OCI-LY7 (cell line): ENCODE measurements at regions not wholly inside any gene's neighbourhood (a gene's known extent, or its start where the extent isn't known, plus 50 kb on each side); places are given as distances from the start of the nearest gene placed in this dataset.

ENCODE experiments used
- BruUV-seq: library from RNA; stranded (reverse); fragments of 400-500 nt; replicated peaks from 2 replicates; lab custom pipeline; 2021; lab: Mats Ljungman, UMichigan
- CTCF ChIA-PET: fragments of 300-600 bp; sonication (Branson Sonifier 250); formaldehyde crosslinking; loops from one replicate; lab custom pipeline; 2022; ENCODE audit warnings: antibody characterized with exemption; ENCODE audit not compliant: unreplicated experiment; lab: Charles Lee
- POLR2A ChIA-PET: fragments of 300-600 bp; sonication (Branson Sonifier 250); formaldehyde crosslinking; loops from one replicate; lab custom pipeline; 2022; ENCODE audit warnings: antibody characterized with exemption; lab: Charles Lee
- DNase-seq: peaks from one replicate; pipeline ENCODE4 v3.0.0-alpha.2; 2015; ENCODE audit warnings: low spot score
- H2AFZ ChIP-seq: fragments of 200-600 bp; sonication (generic), shearing (Covaris generic); 2 replicates; pipeline ENCODE4 v1.6.1; 2014; ENCODE audit warnings: mild to moderate bottlenecking, antibody characterized with exemption, low read length, moderate library complexity
- H3K27ac ChIP-seq: fragments of 200-600 bp; sonication (generic); 2 replicates; pipeline ENCODE4 v1.5.1; 2014; ENCODE audit warnings: mixed run types, low read depth, mild to moderate bottlenecking, moderate library complexity, low read length, inconsistent platforms; ENCODE audit not compliant: poor library complexity, severe bottlenecking
- H3K36me3 ChIP-seq: fragments of 200-600 bp; sonication (generic); 2 replicates; pipeline ENCODE4 v1.6.1; 2014; ENCODE audit warnings: mild to moderate bottlenecking, antibody characterized with exemption, low read length, moderate library complexity, mixed read lengths; ENCODE audit not compliant: insufficient read depth
- H3K4me1 ChIP-seq: fragments of 200-600 bp; sonication (generic); 2 replicates; pipeline ENCODE4 v1.5.1; 2014; ENCODE audit warnings: mild to moderate bottlenecking, low read length; ENCODE audit not compliant: insufficient read depth, poor library complexity, severe bottlenecking
- H3K4me2 ChIP-seq: fragments of 200-600 bp; sonication (generic); 2 replicates; pipeline ENCODE4 v1.6.1; 2014; ENCODE audit warnings: mild to moderate bottlenecking, low read length
- H3K4me3 ChIP-seq: fragments of 200-600 bp; sonication (generic); 2 replicates; pipeline ENCODE4 v1.5.1; 2014; ENCODE audit warnings: mild to moderate bottlenecking, low read depth, low read length; ENCODE audit not compliant: poor library complexity, severe bottlenecking
- H3K79me2 ChIP-seq: fragments of 200-600 bp; sonication (generic); 2 replicates; pipeline ENCODE4 v1.6.1; 2016; ENCODE audit warnings: low read depth, mild to moderate bottlenecking, low read length, moderate library complexity, mixed read lengths; ENCODE audit not compliant: insufficient read depth
- H3K9me2 ChIP-seq: fragments of 200-600 bp; sonication (generic); 2 replicates; pipeline ENCODE4 v1.6.1; 2016; ENCODE audit warnings: mild to moderate bottlenecking, low read length, mixed read lengths; ENCODE audit not compliant: insufficient read depth
- H3K9me3 ChIP-seq: fragments of 200-600 bp; sonication (generic); 2 replicates; pipeline ENCODE4 v1.6.1; 2014; ENCODE audit warnings: mild to moderate bottlenecking, mixed run types, low read length, mixed read lengths
- H4K20me1 ChIP-seq: fragments of 200-600 bp; sonication (generic); 2 replicates; pipeline ENCODE4 v1.6.1; 2014; ENCODE audit warnings: mild to moderate bottlenecking, antibody characterized with exemption, low read length, moderate library complexity, mixed read lengths; ENCODE audit not compliant: insufficient read depth
- EZH2phosphoT487 ChIP-seq: fragments of 200-600 bp; sonication (generic); IDR thresholded peaks from 2 replicates; pipeline ENCODE4 v1.6.1; 2018; ENCODE audit warnings: low read depth, borderline replicate concordance, mild to moderate bottlenecking, mixed run types, antibody characterized with exemption, low read length, moderate library complexity, mixed read lengths
- intact Hi-C: fragments of 100-400 bp; cut with micrococcal nuclease; formaldehyde crosslinking; loops from one replicate; pipeline ENCODE4 v1.10.0; 2022; ENCODE audit not compliant: unreplicated experiment
- TF ChIP-seq, protein P1 (sequence below): fragments of 200-600 bp; sonication (generic); conservative IDR thresholded peaks from 2 replicates; pipeline ENCODE4 v1.5.1; 2014; ENCODE audit warnings: mild to moderate bottlenecking, antibody characterized with exemption, low read length, moderate library complexity, mixed read lengths

- ChIA-PET POLR2A (interaction anchor here (0.7 kb wide), 1 partner anchor 582 kb away, joined by 4 read pairs; no protein-coding TSS in a partner anchor), CTCF (no interaction called here)
- Histone ChIP-seq H3K36me3 (no peaks in the 10 kb centered on the region), H3K4me3 (no peak overlapping the region), H3K9me2 (no peaks in the 10 kb centered on the region), H2AFZ (no peak overlapping the region), H4K20me1 (no peaks in the 10 kb centered on the region), H3K79me2 (no peaks in the 10 kb centered on the region), H3K9me3 (no peaks in the 10 kb centered on the region), H3K4me1 (no peaks in the 10 kb centered on the region), H3K27ac (no peak overlapping the region), H3K4me2 (no peak overlapping the region)
- DNase-seq, result no peak
- TF ChIP-seq, protein P1, sequence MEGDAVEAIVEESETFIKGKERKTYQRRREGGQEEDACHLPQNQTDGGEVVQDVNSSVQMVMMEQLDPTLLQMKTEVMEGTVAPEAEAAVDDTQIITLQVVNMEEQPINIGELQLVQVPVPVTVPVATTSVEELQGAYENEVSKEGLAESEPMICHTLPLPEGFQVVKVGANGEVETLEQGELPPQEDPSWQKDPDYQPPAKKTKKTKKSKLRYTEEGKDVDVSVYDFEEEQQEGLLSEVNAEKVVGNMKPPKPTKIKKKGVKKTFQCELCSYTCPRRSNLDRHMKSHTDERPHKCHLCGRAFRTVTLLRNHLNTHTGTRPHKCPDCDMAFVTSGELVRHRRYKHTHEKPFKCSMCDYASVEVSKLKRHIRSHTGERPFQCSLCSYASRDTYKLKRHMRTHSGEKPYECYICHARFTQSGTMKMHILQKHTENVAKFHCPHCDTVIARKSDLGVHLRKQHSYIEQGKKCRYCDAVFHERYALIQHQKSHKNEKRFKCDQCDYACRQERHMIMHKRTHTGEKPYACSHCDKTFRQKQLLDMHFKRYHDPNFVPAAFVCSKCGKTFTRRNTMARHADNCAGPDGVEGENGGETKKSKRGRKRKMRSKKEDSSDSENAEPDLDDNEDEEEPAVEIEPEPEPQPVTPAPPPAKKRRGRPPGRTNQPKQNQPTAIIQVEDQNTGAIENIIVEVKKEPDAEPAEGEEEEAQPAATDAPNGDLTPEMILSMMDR, result no peak
- TF ChIP-seq EZH2phosphoT487, result no peak
- BruUV-seq, result no TSS peak
- intact Hi-C loops, result no loop called here
Observed at GRCh38 chr2:221111739-221112138, 460.4 kb downstream of the EPHA4 start.

DNA sequence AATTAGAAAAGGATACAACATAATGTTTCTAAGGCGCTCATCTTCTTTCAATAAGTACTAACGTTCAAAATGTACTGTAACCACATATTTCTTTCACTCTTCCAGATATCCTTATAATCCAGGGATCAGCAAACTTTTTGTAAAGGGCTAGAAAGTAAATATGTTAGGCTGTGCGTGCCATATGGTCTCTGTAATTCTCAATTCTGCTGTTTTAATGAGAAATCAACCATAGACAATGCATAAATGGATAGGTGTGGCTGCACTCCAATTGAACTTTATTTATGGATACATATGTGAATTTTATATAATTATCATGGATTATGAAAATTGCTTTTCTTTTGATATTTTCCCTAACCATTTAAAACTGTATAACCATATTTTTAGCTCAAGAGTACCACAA is 459.4 kb downstream of the EPHA4 start:
- H3K4me1 ChIP-seq, result no peaks in the 10 kb centered on the region
- BruUV-seq, result no TSS peak
- intact Hi-C loops, result no loop called here
- H3K9me2 ChIP-seq, result no peaks in the 10 kb centered on the region
- H3K4me2 ChIP-seq, result no peak overlapping the region
- H3K9me3 ChIP-seq, result no peaks in the 10 kb centered on the region
- no peaks in the 10 kb centered on the region for H3K79me2 ChIP-seq
- no peak overlapping the region for H2AFZ ChIP-seq
- DNase-seq, result no peak
- no peak overlapping the region for H3K27ac ChIP-seq
- ChIA-PET CTCF (no interaction called here), POLR2A (no interaction called here)
- TF ChIP-seq, protein P1, result no peak
- TF ChIP-seq EZH2phosphoT487, result no peak
- no peaks in the 10 kb centered on the region for H3K36me3 ChIP-seq
- no peak overlapping the region for H3K4me3 ChIP-seq
- no peaks in the 10 kb centered on the region for H4K20me1 ChIP-seq

GRCh38 chr2:221115944-221116343 is 456.2 kb downstream of the EPHA4 start:
- Histone ChIP-seq H3K9me3 (no peaks in the 10 kb centered on the region), H3K36me3 (no peaks in the 10 kb centered on the region), H3K9me2 (no peaks in the 10 kb centered on the region), H3K79me2 (no peaks in the 10 kb centered on the region), H4K20me1 (no peaks in the 10 kb centered on the region), H3K4me1 (no peaks in the 10 kb centered on the region), H3K27ac (no peak overlapping the region), H3K4me3 (no peak overlapping the region), H2AFZ (no peak overlapping the region), H3K4me2 (no peak overlapping the region)
- intact Hi-C loops, result no loop called here
- ChIA-PET POLR2A (interaction anchor here (0.6 to 1.2 kb wide), 2 partner anchors 15 to 390 kb away, joined by 3 read pairs; no protein-coding TSS in a partner anchor), CTCF (no interaction called here)
- no TSS peak for BruUV-seq
- TF ChIP-seq, protein P1, result no peak
- no peak for DNase-seq
